ENCODE measurements at regions not wholly inside any gene's neighbourhood (a gene's known extent, or its start where the extent isn't known, plus 50 kb on each side); places are given as distances from the start of the nearest gene placed in this dataset.
"Not testable (repeated sequence)": the region's sequence is repeated elsewhere in the genome, so short reads cannot be mapped to it uniquely, and the experiment has no call there.

GRCh38 chr1:146409817-146410441, 181.1 kb upstream of the NOTCH2NLA start (continued):
- TF ChIP-seq ZNF75A (CRISPR knock-in tag; IDR thresholded peaks at IDR 0.05) = peak; percentile 75; the same call in 1 of the 2 replicates
- TF ChIP-seq CHD2 (IDR thresholded peaks at IDR 0.05; ENCODE audit: low read depth, low read length) = peak; percentile 73
- peak; percentile 63 for TF ChIP-seq NCOA1 (IDR thresholded peaks at IDR 0.05; ENCODE audit: low read depth)
- TF ChIP-seq ATF3 (IDR thresholded peaks at IDR 0.05); JUN (CRISPR knock-in tag; IDR thresholded peaks at IDR 0.05; ENCODE audit: borderline replicate concordance): not testable (repeated sequence)
- TF ChIP-seq ATF3 (CRISPR knock-in tag; conservative IDR thresholded peaks at IDR 0.05) = peak; percentile 58; the same call in 1 of the 2 replicates
- TF ChIP-seq ARID4B (CRISPR knock-in tag; IDR thresholded peaks at IDR 0.05) = peak; percentile 80; the same call in 1 of the 2 replicates
- peak; percentile 97 for TF ChIP-seq ZNF316 (IDR thresholded peaks at IDR 0.05)
- TF ChIP-seq ZNF431 (CRISPR knock-in tag; IDR thresholded peaks at IDR 0.05) = peak; percentile 65; the same call in 1 of the 2 replicates
- peak; percentile 74; the same call in 1 of the 2 replicates for TF ChIP-seq NFATC3 (IDR thresholded peaks at IDR 0.05)
- peak; percentile 96 for TF ChIP-seq POLR2AphosphoS5 (IDR thresholded peaks at IDR 0.05; ENCODE audit: control insufficient read depth, insufficient read depth, low read depth, low read length)
- peak; percentile 82; the same call in 1 of the 2 replicates for TF ChIP-seq SP1 (CRISPR knock-in tag; IDR thresholded peaks at IDR 0.05)
- TF ChIP-seq THRB (CRISPR knock-in tag; conservative IDR thresholded peaks at IDR 0.05) = peak; percentile 100
- TF ChIP-seq CHCHD3 (CRISPR knock-in tag; IDR thresholded peaks at IDR 0.05) = peak; percentile 99
- peak; percentile 17; the same call in 1 of the 2 replicates for TF ChIP-seq JUN (IDR thresholded peaks at IDR 0.05; ENCODE audit: borderline replicate concordance, low read depth, low read length)
- peak; percentile 90 for TF ChIP-seq TCFL5 (CRISPR knock-in tag; conservative IDR thresholded peaks at IDR 0.05)
- peak; percentile 96 for TF ChIP-seq NCOR1 (IDR thresholded peaks at IDR 0.05)
- TF ChIP-seq MAFF (IDR thresholded peaks at IDR 0.05; ENCODE audit: low read length) = peak; percentile 57
- peak; percentile 78 to 99 for TF ChIP-seq MAZ (CRISPR knock-in tag; conservative IDR thresholded peaks at IDR 0.05 in 1 of 2, IDR thresholded peaks at IDR 0.05 in 1 of 2)
- TF ChIP-seq ZNF551 (CRISPR knock-in tag; IDR thresholded peaks at IDR 0.05) = peak; percentile 99
- 0 out of 4 replicates have a peak, but pooled peaks of 1 of the 2 experiments have one; percentile 7 for TF ChIP-seq RCOR1 (IDR thresholded peaks at IDR 0.05; ENCODE audit: borderline replicate concordance in 1 of 2, low read depth in 2 of 2, low read length in 2 of 2)
- TF ChIP-seq SMARCA4 (IDR thresholded peaks at IDR 0.05) = peak; percentile 35; the same call in 1 of the 2 replicates
- TF ChIP-seq CSDE1 (IDR thresholded peaks at IDR 0.05) = peak in 1 of 2 experiments; percentile 99; a peak in 2 of 4 replicates

Data from K562 (cell line).